GM12878 (cell line): ENCODE measurements at regions not wholly inside any gene's neighbourhood (a gene's known extent, or its start where the extent isn't known, plus 50 kb on each side); places are given as distances from the start of the nearest gene placed in this dataset.

Experiments used
- ATAC-seq: fragments of 200-7000 bp; cut with Tn5 transposase; 3 replicates; pipeline ENCODE4 v1.9.1; 2020; ENCODE audit warnings: mild to moderate bottlenecking, moderate library complexity
- BruUV-seq: library from RNA; stranded (reverse); fragments of 400-500 nt; replicated peaks from 2 replicates; lab custom pipeline; 2021; lab: Mats Ljungman, UMichigan
- CTCF ChIA-PET: fragments of 300-600 bp; sonication (Branson Sonifier 250); formaldehyde crosslinking; extraction: SDS; loops from one replicate; lab custom pipeline; 2021; ENCODE audit warnings: inconsistent platforms; lab: Yijun Ruan, JAX
- POLR2A ChIA-PET: fragments of 350-600 bp; formaldehyde crosslinking; extraction: SDS; loops from one replicate; lab custom pipeline; 2021; ENCODE audit warnings: inconsistent platforms; lab: Charles Lee
- RAD21 ChIA-PET: fragments of 300-600 bp; sonication (Branson Sonifier 250); formaldehyde crosslinking; loops from one replicate; lab custom pipeline; 2023; ENCODE audit warnings: antibody characterized with exemption; ENCODE audit not compliant: unreplicated experiment; lab: Charles Lee
- SMC1A ChIA-PET: fragments of 300-600 bp; sonication (Branson Sonifier 250); formaldehyde crosslinking; loops from one replicate; lab custom pipeline; 2023; ENCODE audit not compliant: unreplicated experiment, uncharacterized antibody; lab: Charles Lee
- DNase-seq: peaks from one replicate; pipeline ENCODE4 v3.0.0-alpha.2; 2011; ENCODE audit warnings: low read depth, low spot score
- FAIRE-seq: peaks from 3 replicates; lab custom pipeline; 2011; peaks lifted over from hg19 to GRCh38; lab: Jason Lieb, UNC
- H2AFZ ChIP-seq: 2 replicates; pipeline ENCODE4 v1.6.0; 2011; ENCODE audit warnings: low read depth, low read length, control low read depth; ENCODE audit not compliant: control insufficient read depth
- H3K27ac ChIP-seq: 2 replicates; pipeline ENCODE4 v1.5.1; 2011; ENCODE audit warnings: control low read depth; ENCODE audit not compliant: control insufficient read depth, insufficient read depth
- H3K27me3 ChIP-seq, 2 experiments: replicated peaks in 1 of 2; 2 replicates each; pipeline versions ENCODE4 v1.6.0 to v1.6.1; 2011; ENCODE audit warnings: low read length in 1 of 2; ENCODE audit not compliant: control insufficient read depth in 2 of 2, insufficient read depth in 2 of 2
- H3K36me3 ChIP-seq, 2 experiments: 2 replicates each; pipeline ENCODE4 v1.5.1; 2011; ENCODE audit warnings: low read length in 1 of 2; ENCODE audit not compliant: control insufficient read depth in 2 of 2, insufficient read depth in 2 of 2
- H3K4me1 ChIP-seq: 2 replicates; pipeline ENCODE4 v1.6.1; 2011; ENCODE audit warnings: mild to moderate bottlenecking, low read length, moderate library complexity, mixed read lengths; ENCODE audit not compliant: control insufficient read depth, insufficient read depth
- H3K4me2 ChIP-seq: 2 replicates; pipeline ENCODE4 v1.6.0; 2011; ENCODE audit warnings: control low read depth; ENCODE audit not compliant: control insufficient read depth, insufficient read depth
- H3K4me3 ChIP-seq: fragments of 200-600 bp; sonication (generic); 2 replicates; pipeline ENCODE4 v1.5.1; 2016
- H3K79me2 ChIP-seq: 2 replicates; pipeline ENCODE4 v1.6.0; 2011; ENCODE audit warnings: low read length; ENCODE audit not compliant: control insufficient read depth, insufficient read depth
- H3K9ac ChIP-seq: 2 replicates; pipeline ENCODE4 v1.8.0; 2011; ENCODE audit warnings: low read length, control low read depth, mixed read lengths; ENCODE audit not compliant: control insufficient read depth, insufficient read depth
- H3K9me3 ChIP-seq: replicated peaks from 3 replicates; pipeline ENCODE4 v1.5.1; 2011; ENCODE audit warnings: mild to moderate bottlenecking, low read length; ENCODE audit not compliant: control insufficient read depth, insufficient read depth
- H4K20me1 ChIP-seq: 2 replicates; pipeline ENCODE4 v1.6.0; 2011; ENCODE audit not compliant: control insufficient read depth, insufficient read depth
- CHD1 ChIP-seq: IDR thresholded peaks from 2 replicates; pipeline ENCODE4 v1.6.1; 2012; ENCODE audit warnings: low read depth, low read length, improper control_type of control experiment
- CHD2 ChIP-seq: IDR thresholded peaks from 2 replicates; pipeline ENCODE4 v1.6.1; 2011; ENCODE audit warnings: low read depth, low read length, improper control_type of control experiment, borderline replicate concordance
- IKZF1 ChIP-seq: fragments of 450-650 bp; conservative IDR thresholded peaks from 2 replicates; pipeline ENCODE4 v1.6.1; 2017; ENCODE audit warnings: antibody characterized with exemption, mild to moderate bottlenecking
- KDM1A ChIP-seq: fragments of 200-600 bp; sonication (generic); IDR thresholded peaks from 2 replicates; pipeline ENCODE4 v1.6.1; 2016; ENCODE audit warnings: borderline replicate concordance
- TAF1 ChIP-seq: IDR thresholded peaks from 2 replicates; pipeline ENCODE4 v1.6.1; 2011; ENCODE audit warnings: mild to moderate bottlenecking, low read depth, low read length, borderline replicate concordance
- TARDBP ChIP-seq: IDR thresholded peaks from 2 replicates; pipeline ENCODE4 v1.6.1; 2016; ENCODE audit warnings: borderline replicate concordance
- YY1 ChIP-seq: IDR thresholded peaks from 2 replicates; pipeline ENCODE4 v1.6.1; 2011; ENCODE audit warnings: low read depth, mild to moderate bottlenecking, low read length
- WGBS: methylation state at CpG from one replicate; pipeline ENCODE4 v1.1.6; 2016; ENCODE audit warnings: low lambda C conversion rate; ENCODE audit not compliant: insufficient replicate concordance, insufficient coverage; ENCODE audit errors: missing lambda C conversion rate; 5-methylcytosine and 5-hydroxymethylcytosine counted together
- in situ Hi-C: fragments of 300-500 bp; cut with MboI; formaldehyde crosslinking; loops from 9 replicates; pipeline ENCODE4 v1.14.3; 2018; ENCODE audit warnings: mixed read lengths
- intact Hi-C: fragments of 100-400 bp; cut with micrococcal nuclease; formaldehyde crosslinking; loops from one replicate; pipeline ENCODE4 v1.14.2; 2022; ENCODE audit not compliant: unreplicated experiment
- TF ChIP-seq, protein P1 (sequence below): fragments of 450-650 bp; IDR thresholded peaks from 2 replicates; pipeline ENCODE4 v1.6.1; 2016; ENCODE audit warnings: mild to moderate bottlenecking
- TF ChIP-seq, protein P2 (sequence below): fragments of 450-650 bp; IDR thresholded peaks from 2 replicates; pipeline ENCODE4 v1.6.1; 2017; ENCODE audit warnings: low read depth, mild to moderate bottlenecking, moderate library complexity
- TF ChIP-seq, protein P3 (sequence below): fragments of 450-650 bp; IDR thresholded peaks from 2 replicates; pipeline ENCODE4 v1.6.1; 2014; ENCODE audit warnings: mild to moderate bottlenecking

DNA sequence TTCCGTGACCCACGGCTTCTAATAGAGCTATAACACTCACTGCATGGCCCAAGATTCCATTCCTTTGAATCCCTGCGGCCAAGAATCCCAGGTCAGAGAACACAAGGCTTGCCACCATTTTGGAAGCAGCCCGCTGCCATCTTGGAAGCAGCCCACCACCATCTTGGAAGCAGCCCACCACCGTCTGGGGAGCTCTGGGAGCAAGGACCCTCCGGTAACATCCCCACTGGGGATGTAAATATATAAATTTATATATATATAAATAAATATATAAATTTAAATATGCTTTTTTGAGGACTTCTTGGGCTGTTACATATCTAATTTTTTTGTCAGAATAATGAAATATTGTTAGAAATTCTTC is 122.4 kb downstream of the FAM170A start:
- ChIA-PET SMC1A (interaction anchor here (1.3 kb wide), 1 partner anchor 766 kb away, joined by 3 read pairs; no protein-coding TSS in a partner anchor), POLR2A (no interaction called here), CTCF (interaction anchor here (2.0 to 2.2 kb wide), 2 partner anchors 10 to 281 kb away, joined by 5 to 6 read pairs; no protein-coding TSS in a partner anchor), RAD21 (no interaction called here)
- Histone ChIP-seq H3K27ac (no peak overlapping the region), H4K20me1 (no peaks in the 10 kb centered on the region), H3K27me3 (no peaks in the 10 kb centered on the region), H3K36me3 (no peaks in the 10 kb centered on the region), H3K4me2 (no peak overlapping the region), H3K9ac (no peak overlapping the region), H3K4me1 (no peaks in the 10 kb centered on the region), H2AFZ (no peak overlapping the region), H3K9me3 (no peaks in the 10 kb centered on the region), H3K79me2 (no peaks in the 10 kb centered on the region), H3K4me3 (no peak overlapping the region)
- intact Hi-C loops (no loop called here), in situ Hi-C loops (no loop called here)
- no peak for FAIRE-seq
- DNase-seq, result no peak
- no peak for TF ChIP-seq CHD1
- WGBS, result 49% methylated on average over 6 of the region's 6 CpGs
- no peak for ATAC-seq
- no TSS peak for BruUV-seq

DNA sequence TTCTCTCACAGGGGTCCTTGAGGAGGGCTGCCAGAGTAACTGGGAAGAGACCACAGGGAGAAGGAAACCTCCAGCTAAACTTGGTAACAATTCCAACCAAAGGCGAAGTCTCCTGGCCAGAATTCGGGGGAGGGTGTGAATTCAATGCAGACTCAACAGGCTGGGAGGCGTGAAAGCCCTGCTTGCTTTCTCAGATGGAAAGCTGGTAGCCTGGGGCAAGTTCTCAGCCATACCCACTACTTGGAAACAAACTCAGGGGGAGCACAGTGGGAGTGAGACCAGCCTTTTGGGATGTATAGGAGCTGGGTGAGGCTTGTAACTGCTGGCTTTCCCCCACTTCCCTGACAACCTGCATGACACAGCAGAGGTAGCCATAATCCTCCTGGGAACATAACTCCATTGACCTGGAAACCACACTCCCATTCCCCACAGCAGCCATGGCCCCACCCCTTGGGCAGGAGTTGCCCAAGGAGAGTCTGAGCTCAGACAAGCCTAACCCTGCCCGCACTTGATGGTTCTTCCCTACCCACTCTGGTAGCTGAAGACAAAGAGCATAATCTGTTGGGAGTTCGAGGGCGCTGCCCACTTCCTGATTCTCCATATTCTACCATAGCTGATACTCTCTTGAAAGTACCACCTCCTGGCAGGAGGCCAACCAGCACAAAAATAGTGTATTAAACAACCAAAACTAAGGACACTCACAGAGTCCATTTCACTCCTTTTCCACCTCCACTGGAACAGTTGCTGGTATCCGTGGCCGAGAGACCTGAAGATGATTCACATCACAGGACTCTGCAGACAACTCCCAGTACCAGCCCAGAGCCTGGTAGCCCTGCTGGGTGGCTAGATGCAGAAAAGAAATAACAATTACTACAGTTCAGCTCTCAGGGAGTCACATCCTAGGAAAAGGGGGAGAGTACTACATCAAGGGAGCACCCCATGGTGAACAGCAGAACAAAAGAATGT is 123.8 kb downstream of the FAM170A start:
- H3K27ac ChIP-seq, result no peak overlapping the region
- no peak overlapping the region for H3K4me3 ChIP-seq
- intact Hi-C loops (no loop called here), in situ Hi-C loops (no loop called here)
- no peaks in the 10 kb centered on the region for H4K20me1 ChIP-seq
- DNase-seq (no peak), ATAC-seq (no peak), FAIRE-seq (no peak)
- H3K9me3 ChIP-seq, result no peaks in the 10 kb centered on the region
- no peaks in the 10 kb centered on the region for H3K27me3 ChIP-seq
- 41% methylated on average over 8 of the region's 8 CpGs for WGBS
- ChIA-PET RAD21 (no interaction called here), POLR2A (interaction anchor here (0.6 kb wide), 1 partner anchor 8 kb away, joined by 3 read pairs; no protein-coding TSS in a partner anchor), CTCF (interaction anchor here (2.0 to 2.2 kb wide), 2 partner anchors 11 to 282 kb away, joined by 5 to 6 read pairs; no protein-coding TSS in a partner anchor), SMC1A (interaction anchor here (0.7 kb wide), 1 partner anchor 12 kb away, joined by 4 read pairs; no protein-coding TSS in a partner anchor)
- no peaks in the 10 kb centered on the region for H3K79me2 ChIP-seq
- H3K4me2 ChIP-seq, result no peak overlapping the region
- no peak overlapping the region for H2AFZ ChIP-seq
- H3K4me1 ChIP-seq, result no peaks in the 10 kb centered on the region
- no TSS peak for BruUV-seq
- no peak overlapping the region for H3K9ac ChIP-seq
- H3K36me3 ChIP-seq, result no peaks in the 10 kb centered on the region
- TF ChIP-seq CHD2, result no peak
- TF ChIP-seq, protein P1, sequence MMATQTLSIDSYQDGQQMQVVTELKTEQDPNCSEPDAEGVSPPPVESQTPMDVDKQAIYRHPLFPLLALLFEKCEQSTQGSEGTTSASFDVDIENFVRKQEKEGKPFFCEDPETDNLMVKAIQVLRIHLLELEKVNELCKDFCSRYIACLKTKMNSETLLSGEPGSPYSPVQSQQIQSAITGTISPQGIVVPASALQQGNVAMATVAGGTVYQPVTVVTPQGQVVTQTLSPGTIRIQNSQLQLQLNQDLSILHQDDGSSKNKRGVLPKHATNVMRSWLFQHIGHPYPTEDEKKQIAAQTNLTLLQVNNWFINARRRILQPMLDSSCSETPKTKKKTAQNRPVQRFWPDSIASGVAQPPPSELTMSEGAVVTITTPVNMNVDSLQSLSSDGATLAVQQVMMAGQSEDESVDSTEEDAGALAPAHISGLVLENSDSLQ, result no peak
- TF ChIP-seq, protein P2, sequence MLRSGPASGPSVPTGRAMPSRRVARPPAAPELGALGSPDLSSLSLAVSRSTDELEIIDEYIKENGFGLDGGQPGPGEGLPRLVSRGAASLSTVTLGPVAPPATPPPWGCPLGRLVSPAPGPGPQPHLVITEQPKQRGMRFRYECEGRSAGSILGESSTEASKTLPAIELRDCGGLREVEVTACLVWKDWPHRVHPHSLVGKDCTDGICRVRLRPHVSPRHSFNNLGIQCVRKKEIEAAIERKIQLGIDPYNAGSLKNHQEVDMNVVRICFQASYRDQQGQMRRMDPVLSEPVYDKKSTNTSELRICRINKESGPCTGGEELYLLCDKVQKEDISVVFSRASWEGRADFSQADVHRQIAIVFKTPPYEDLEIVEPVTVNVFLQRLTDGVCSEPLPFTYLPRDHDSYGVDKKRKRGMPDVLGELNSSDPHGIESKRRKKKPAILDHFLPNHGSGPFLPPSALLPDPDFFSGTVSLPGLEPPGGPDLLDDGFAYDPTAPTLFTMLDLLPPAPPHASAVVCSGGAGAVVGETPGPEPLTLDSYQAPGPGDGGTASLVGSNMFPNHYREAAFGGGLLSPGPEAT, result no peak
- no peak for TF ChIP-seq TARDBP
- no peak for TF ChIP-seq IKZF1
- no peak for TF ChIP-seq TAF1
- no peak for TF ChIP-seq KDM1A
- TF ChIP-seq, protein P3, sequence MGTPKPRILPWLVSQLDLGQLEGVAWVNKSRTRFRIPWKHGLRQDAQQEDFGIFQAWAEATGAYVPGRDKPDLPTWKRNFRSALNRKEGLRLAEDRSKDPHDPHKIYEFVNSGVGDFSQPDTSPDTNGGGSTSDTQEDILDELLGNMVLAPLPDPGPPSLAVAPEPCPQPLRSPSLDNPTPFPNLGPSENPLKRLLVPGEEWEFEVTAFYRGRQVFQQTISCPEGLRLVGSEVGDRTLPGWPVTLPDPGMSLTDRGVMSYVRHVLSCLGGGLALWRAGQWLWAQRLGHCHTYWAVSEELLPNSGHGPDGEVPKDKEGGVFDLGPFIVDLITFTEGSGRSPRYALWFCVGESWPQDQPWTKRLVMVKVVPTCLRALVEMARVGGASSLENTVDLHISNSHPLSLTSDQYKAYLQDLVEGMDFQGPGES, result no peak
- TF ChIP-seq YY1, result no peak
